Osteoblast (primary cell): ENCODE measurements at regions not wholly inside any gene's neighbourhood (a gene's known extent, or its start where the extent isn't known, plus 50 kb on each side); places are given as distances from the start of the nearest gene placed in this dataset.

Experiments
- DNase-seq: peaks from one replicate; pipeline ENCODE4 v3.0.0; 2011; ENCODE audit warnings: low spot score, mixed read lengths; ENCODE audit not compliant: insufficient read length; ENCODE audit errors: missing footprints
- H2AFZ ChIP-seq: 2 replicates; pipeline ENCODE4 v1.6.0; 2011; ENCODE audit warnings: mild to moderate bottlenecking, low read length
- H3K27ac ChIP-seq: 2 replicates; pipeline ENCODE4 v1.5.1; 2011; ENCODE audit warnings: mild to moderate bottlenecking, low read depth, low read length, moderate library complexity
- H3K27me3 ChIP-seq: 2 replicates; pipeline ENCODE4 v1.6.0; 2012; ENCODE audit warnings: mild to moderate bottlenecking, control low read depth, inconsistent platforms, low read length, moderate library complexity; ENCODE audit not compliant: insufficient read depth
- H3K36me3 ChIP-seq: 2 replicates; pipeline ENCODE4 v1.5.1; 2011; ENCODE audit warnings: mild to moderate bottlenecking, low read length, control low read depth, moderate library complexity; ENCODE audit not compliant: insufficient read depth
- H3K4me1 ChIP-seq: 2 replicates; pipeline ENCODE4 v1.5.1; 2011; ENCODE audit warnings: mild to moderate bottlenecking, low read length, control low read depth, moderate library complexity; ENCODE audit not compliant: insufficient read depth
- H3K4me2 ChIP-seq: 2 replicates; pipeline ENCODE4 v1.6.0; 2011; ENCODE audit warnings: mild to moderate bottlenecking, low read length; ENCODE audit not compliant: insufficient read depth
- H3K4me3 ChIP-seq: fragments of 200-600 bp; sonication (generic); 3 replicates; pipeline ENCODE4 v1.5.1; 2012; ENCODE audit warnings: mild to moderate bottlenecking, low read length, inconsistent platforms; ENCODE audit not compliant: insufficient read depth
- H3K79me2 ChIP-seq: 2 replicates; pipeline ENCODE4 v1.6.0; 2012; ENCODE audit warnings: mild to moderate bottlenecking, low read length, control low read depth, inconsistent platforms; ENCODE audit not compliant: insufficient read depth
- H3K9me3 ChIP-seq: 2 replicates; pipeline ENCODE4 v1.5.1; 2011; ENCODE audit warnings: low read depth, low read length, control low read depth
- H4K20me1 ChIP-seq: 2 replicates; pipeline ENCODE4 v1.6.0; 2012; ENCODE audit warnings: mild to moderate bottlenecking, low read length, control low read depth; ENCODE audit not compliant: insufficient read depth
- TF ChIP-seq, protein P1 (sequence below): IDR thresholded peaks from 2 replicates; pipeline ENCODE4 v1.5.1; 2011; ENCODE audit warnings: mild to moderate bottlenecking, low read depth, low read length, moderate library complexity; ENCODE audit errors: extremely low read depth

DNA sequence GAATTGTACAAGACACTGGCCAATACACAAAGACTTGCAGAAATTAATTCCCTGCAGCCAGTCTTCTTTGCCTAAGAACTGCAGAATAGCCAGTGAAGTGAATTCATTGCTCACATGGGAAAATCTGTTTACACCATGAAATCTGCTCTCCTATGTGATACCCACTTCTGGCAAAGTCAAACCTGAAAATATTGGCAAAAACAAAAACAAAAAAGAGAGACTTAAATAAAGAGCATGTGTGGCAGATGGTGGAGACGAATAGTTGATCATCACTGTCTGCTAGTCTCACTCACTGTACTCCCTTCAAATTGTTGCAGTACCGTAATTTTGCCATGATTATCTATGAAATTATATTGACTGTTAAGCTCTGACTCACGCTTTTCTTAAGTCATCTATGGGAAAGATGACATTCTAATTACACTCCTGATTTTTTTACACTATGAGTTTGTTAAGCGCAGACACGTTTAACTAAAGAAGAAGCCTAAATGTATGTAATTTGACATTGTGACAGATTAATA, 406.8 kb downstream of the PCDH7 start:
- Histone ChIP-seq H4K20me1 (no peaks in the 10 kb centered on the region), H3K36me3 (no peaks in the 10 kb centered on the region), H3K27ac (no peak overlapping the region), H3K27me3 (no peaks in the 10 kb centered on the region), H3K4me3 (no peak overlapping the region), H3K9me3 (peaks cover 8% of the 10 kb centered on the region), H3K79me2 (no peaks in the 10 kb centered on the region), H3K4me2 (no peak overlapping the region), H3K4me1 (no peaks in the 10 kb centered on the region), H2AFZ (no peak overlapping the region)
- no peak for DNase-seq
- TF ChIP-seq, protein P1, sequence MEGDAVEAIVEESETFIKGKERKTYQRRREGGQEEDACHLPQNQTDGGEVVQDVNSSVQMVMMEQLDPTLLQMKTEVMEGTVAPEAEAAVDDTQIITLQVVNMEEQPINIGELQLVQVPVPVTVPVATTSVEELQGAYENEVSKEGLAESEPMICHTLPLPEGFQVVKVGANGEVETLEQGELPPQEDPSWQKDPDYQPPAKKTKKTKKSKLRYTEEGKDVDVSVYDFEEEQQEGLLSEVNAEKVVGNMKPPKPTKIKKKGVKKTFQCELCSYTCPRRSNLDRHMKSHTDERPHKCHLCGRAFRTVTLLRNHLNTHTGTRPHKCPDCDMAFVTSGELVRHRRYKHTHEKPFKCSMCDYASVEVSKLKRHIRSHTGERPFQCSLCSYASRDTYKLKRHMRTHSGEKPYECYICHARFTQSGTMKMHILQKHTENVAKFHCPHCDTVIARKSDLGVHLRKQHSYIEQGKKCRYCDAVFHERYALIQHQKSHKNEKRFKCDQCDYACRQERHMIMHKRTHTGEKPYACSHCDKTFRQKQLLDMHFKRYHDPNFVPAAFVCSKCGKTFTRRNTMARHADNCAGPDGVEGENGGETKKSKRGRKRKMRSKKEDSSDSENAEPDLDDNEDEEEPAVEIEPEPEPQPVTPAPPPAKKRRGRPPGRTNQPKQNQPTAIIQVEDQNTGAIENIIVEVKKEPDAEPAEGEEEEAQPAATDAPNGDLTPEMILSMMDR, result no peak

DNA sequence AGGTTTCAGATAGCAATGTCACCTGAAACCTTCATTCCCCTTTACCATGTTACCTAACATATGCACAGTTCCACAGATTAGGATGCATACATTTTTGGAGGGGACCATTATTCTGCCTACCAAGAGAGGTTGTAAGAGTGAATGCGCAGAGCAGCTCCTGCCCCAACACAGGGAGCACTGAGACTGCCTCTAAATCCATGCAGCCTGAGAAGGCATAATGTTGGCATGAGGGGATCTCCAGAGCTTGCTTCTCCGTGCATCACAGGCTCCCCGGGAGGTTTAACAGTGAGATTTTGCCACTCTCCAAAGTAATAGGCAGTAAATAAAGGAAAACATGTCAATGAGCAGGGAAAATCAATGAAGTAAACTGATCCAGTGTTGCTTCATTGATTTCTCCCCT, 410.8 kb downstream of the PCDH7 start:
- H3K79me2 ChIP-seq, result no peaks in the 10 kb centered on the region
- no peaks in the 10 kb centered on the region for H3K36me3 ChIP-seq
- H4K20me1 ChIP-seq, result no peaks in the 10 kb centered on the region
- no peak overlapping the region for H3K4me2 ChIP-seq
- H3K4me3 ChIP-seq, result no peak overlapping the region
- TF ChIP-seq, protein P1, result no peak
- H3K27ac ChIP-seq, result no peak overlapping the region
- peak; percentile 54 for DNase-seq
- no peak overlapping the region for H2AFZ ChIP-seq
- H3K27me3 ChIP-seq, result no peaks in the 10 kb centered on the region
- H3K4me1 ChIP-seq, result no peaks in the 10 kb centered on the region
- peaks cover 12% of the 10 kb centered on the region for H3K9me3 ChIP-seq

DNA sequence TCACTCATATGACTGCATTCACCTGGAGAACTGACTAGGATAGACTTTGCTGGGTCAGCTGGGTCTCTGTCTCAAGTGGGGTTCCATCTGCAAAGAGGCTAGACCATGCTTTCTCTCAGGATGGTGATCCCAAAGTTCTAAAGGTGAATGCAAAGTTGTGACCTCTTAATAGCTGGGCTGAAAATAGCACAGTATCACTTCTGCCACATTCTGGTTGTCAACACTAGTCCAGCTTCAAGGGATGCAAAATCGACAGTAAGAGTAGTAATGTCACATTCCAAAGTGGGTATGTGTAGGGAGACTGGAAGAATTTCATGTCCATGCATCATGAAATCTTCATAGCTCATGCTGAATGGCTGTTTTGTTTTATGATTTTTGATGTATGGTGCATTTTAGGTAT, 414.6 kb downstream of the PCDH7 start:
- Histone ChIP-seq H4K20me1 (no peaks in the 10 kb centered on the region), H3K4me2 (no peak overlapping the region), H2AFZ (no peak overlapping the region), H3K4me1 (no peaks in the 10 kb centered on the region), H3K27me3 (no peaks in the 10 kb centered on the region), H3K27ac (no peak overlapping the region), H3K36me3 (no peaks in the 10 kb centered on the region), H3K4me3 (no peak overlapping the region), H3K79me2 (no peaks in the 10 kb centered on the region), H3K9me3 (peaks cover 8% of the 10 kb centered on the region)
- TF ChIP-seq, protein P1, result no peak
- DNase-seq, result peak; percentile 17

DNA sequence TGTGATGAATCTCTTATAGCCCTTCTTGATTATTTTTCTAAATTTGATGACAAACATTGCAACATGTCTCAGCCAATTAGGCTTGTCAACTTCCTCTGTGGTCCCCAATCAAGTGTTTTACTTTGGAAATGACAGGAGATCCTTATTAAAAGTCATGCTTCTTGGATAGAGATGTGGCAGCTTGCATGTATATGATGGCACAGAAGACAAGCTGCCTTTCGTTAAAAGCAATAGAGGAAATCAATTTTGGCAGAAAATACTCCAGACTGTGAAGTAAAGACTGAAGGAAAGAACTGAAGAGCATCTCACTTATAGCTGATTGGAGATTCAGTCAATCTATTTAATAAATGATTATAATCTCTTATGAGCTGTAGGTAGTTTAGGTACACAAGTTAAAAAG, 419.6 kb downstream of the PCDH7 start:
- Histone ChIP-seq H3K79me2 (no peaks in the 10 kb centered on the region), H2AFZ (no peak overlapping the region), H4K20me1 (no peaks in the 10 kb centered on the region), H3K4me1 (no peaks in the 10 kb centered on the region), H3K4me3 (no peak overlapping the region), H3K27me3 (no peaks in the 10 kb centered on the region), H3K27ac (no peak overlapping the region), H3K9me3 (peaks cover 2% of the 10 kb centered on the region), H3K4me2 (no peak overlapping the region), H3K36me3 (no peaks in the 10 kb centered on the region)
- DNase-seq, result no peak
- TF ChIP-seq, protein P1, result no peak
